D341Med (cell line): ENCODE measurements at regions not wholly inside any gene's neighbourhood (a gene's known extent, or its start where the extent isn't known, plus 50 kb on each side); places are given as distances from the start of the nearest gene placed in this dataset.
A peak's percentile ranks its signal among the peaks of the same experiment; 100 is the strongest.
"Not testable (repeated sequence)": the region's sequence is repeated elsewhere in the genome, so short reads cannot be mapped to it uniquely, and the experiment has no call there.

Source experiments
- DNase-seq: peaks from one replicate; pipeline ENCODE4 v3.0.0; 2012; ENCODE audit warnings: low spot score

DNA sequence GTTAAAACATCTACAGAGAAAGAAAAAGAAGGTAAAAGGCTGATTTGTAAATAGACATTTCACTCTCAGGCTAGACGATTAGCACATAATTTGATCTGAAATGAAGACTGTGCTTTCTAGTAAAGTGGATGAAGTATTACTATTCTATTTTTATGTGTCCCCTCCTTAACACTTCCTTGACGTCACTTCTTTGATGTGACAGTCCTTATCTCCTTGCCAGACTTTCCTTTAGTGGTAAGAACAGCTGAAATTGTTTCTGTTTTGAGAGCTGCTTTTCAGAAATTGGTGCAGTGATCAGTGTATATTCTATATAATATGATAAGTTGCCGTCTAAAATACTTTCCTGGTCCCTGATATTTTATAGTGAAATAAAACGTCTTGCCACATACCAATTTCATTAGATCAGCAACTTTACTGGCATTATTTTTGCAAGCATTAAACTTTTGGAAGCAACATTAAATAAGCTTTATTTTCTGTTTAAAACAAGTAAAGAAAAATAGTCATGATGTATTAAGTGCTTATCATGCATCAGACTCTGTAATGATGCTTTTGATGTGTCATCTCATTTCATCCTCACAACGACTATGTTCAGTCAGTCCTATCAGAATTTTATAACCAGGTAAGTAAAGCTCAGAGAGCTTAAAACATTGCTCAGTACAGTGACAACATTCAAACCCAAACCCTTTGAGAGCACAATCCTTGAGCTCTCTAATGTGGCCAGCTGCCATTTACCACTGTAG lies 210.3 kb upstream of the PCDH9 start:
- DNase-seq, result no peak

DNA sequence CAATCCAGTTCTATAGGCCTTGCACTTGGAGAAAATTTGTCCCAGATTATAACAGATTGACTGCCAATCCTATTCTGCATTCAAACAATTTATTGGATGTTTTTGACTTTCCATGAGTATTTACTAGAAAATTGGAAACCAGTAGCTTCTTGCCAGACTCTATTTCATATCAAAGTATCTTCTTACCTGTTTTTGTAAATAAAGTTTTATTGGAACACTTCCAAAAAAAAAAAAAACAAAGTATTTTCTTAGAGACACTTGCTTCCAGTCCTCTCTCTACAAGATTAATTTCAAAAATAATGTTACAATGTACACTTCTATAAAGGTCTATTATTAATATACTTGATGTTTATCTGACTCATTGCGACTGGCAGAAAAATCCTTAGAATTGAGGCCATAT lies 209.2 kb upstream of the PCDH9 start:
- DNase-seq, result no peak

DNA sequence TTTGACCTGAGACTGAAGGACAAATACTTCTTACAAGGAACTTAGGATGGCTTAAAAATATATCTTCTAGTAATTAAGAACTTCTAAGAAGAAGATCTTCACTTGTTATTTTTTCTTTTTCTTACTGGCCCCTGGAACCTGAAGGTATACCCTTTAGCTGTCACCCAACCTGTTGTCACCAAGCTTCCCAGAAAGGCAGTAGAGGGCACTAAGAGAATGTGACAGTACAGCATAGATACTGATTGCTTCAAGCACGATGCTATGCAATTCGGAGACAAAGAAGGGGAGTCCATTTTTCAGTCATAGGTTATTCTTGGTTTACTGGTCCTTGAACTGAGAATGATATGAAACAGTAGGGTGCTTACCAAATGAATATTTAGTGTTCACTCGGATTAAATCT lies 208.3 kb upstream of the PCDH9 start:
- DNase-seq, result peak; percentile 21

DNA sequence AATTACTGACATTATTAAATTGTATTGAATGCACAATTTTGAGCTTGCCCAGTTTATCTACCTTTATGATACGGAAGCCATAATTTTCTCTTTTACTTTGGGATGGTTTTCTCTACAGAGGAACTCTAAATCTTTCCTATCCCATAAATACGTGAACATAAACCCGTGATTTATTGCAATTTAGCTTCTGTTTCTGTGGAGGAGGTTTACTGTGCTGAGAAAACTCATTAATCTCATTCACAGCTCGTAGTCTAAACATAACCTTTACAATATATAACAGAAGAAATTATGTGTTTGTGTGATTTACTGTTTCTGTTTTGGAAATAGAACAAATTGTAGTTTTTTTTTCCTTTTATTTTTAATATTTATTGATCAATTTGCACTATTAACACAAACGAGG lies 207.1 kb upstream of the PCDH9 start:
- no peak for DNase-seq

DNA sequence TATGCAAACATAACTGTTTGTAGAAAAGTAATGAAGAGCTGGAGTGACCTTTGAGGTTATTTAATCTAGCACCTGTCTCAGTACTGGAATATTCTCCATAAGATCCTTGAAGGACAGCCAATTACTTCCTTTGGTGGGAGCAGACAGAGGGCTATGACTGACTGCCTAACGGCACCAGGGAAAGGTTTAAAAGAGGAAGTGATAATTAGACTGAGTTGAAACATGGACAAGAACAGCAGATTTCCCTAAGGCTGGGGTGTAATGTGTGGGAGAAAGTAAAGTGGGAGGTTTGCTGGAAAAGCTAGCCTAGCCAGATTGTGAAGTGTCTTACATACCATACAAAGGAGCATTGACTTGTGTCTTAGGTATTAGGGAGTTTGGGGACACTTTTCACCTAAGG lies 191.3 kb upstream of the PCDH9 start:
- no peak for DNase-seq

DNA sequence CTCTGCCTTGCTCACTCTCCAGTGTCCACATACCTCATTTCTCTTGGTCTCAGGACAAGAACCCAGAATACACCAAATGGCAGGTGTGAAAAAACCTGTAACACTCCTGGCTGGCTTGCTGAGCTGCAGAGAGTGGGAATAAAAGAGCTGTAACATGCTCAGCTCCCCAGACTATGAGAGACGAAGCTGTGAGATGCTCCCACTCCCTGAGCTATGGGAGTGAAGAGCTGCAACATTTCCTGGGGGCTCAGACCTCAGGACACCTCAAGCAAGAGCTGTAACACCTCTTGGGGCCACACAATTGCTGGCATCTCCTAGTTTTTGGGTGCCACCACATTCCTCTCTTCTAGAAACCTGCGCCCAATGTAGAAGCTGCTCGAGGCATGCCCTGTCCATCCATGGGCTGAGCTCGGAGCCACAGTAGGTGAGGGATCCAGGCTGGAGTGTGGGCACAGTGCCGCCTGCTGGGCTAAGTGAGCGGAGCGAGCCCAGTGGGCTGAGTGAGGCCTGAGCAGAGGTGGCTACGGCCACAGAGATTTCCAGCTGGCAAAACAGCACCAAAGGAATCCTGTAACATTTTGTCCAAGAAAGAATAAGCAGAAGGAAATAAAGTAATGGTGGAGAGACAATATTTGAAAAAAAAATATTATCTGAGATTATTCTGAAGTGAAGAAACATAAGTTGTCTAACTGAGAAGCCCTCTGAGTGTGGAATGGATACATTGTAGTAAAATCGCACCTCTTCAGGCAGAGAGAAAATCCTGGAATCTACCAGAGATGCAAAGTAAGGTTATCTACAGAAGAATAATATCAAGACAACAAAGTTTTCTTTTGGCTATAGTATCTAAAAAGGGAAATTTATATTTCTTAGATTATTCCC lies 186.2 kb upstream of the PCDH9 start:
- DNase-seq, result peak; percentile 82

DNA sequence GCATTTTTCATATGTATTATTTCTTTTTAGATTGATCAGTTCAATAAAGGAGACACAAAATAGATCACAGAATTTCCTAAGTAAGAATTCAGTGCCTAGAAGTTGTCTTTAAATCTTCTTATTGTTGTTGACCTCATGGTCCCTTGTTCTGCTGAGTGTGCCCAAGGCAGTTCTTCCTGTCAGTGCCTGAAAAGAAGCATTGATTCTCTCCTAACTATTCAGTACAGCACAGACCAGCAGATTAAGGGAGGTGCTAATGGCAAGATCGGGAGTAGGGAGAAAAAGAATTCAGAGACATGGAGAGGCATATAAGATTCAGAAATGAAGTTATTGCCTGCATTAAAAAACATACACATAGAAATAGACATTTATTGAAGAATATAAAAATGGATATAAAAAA lies 180.5 kb upstream of the PCDH9 start:
- DNase-seq, result no peak

DNA sequence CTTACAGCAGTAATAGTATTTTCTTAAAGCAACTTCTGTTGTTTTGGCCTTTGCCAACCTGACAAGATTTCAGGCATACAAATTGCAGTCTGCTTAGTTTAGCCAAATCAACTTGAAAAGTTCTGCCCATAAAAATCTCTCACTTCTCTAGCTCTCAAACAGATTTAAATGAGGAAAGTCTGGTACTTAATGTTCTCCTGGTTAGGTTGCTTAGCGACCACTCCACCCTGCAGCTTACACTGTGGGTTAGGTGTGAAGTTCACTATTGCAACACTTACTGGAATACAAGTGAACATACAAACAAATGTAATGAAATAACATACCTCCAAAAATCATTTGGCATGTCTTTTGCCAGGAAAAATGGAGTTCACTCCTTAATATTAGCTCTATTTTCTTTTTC lies 178.7 kb upstream of the PCDH9 start:
- DNase-seq, result no peak

DNA sequence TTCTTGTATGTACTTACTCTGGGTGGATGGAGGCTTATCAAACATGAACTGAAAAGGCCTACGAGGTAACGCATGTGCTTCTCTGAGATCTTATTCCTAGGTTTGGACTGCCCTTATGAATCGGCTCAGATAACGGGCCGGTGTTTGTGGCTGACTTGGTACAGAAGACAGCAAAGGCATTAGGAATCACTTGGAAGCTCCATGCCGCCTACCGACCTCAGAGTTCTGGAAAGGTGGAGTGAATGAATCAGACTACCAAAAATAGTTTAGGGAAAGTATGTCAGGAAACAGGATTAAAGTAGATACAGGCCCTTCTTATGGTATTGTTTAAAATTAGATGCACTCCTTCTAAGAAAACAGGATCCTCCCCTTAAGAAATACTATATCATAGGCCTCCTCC lies 172.4 kb upstream of the PCDH9 start:
- no peak for DNase-seq

DNA sequence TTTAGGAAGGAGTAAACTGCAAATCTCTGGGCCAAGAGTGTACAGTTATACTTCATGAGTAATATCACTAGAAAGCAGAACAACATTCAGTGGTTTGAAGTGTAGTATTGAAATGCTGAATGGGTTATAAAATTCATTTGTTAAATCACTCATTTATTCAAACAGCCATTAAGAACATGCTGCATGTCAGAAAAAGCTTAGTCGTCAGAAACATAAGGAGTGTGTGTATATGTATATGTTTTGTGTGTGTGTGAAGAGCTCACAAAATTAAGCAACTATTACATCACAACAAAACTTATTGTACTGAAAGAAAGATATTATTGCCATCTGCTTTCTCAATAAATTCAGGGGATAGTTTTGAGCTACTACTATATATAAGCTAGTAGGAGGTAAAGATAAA lies 165.4 kb upstream of the PCDH9 start:
- DNase-seq, result no peak

DNA sequence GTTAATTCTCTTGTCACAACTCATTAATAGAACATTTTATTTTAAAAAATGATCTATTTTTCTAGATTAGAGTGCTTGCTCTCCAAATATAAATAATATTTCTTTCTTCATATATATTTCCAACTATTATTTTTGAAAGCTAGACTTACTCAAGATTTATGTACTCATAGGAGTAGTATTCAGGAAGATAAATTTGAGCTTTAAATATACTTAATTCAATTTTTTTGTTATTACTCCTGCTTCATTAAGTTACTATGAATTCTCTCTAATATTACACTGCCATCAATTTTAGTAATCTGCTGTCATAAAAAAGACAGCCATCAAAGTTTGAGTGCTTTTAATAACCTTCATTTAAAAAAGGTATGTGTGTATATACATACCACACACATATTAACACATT lies 161.9 kb upstream of the PCDH9 start:
- DNase-seq, result no peak

DNA sequence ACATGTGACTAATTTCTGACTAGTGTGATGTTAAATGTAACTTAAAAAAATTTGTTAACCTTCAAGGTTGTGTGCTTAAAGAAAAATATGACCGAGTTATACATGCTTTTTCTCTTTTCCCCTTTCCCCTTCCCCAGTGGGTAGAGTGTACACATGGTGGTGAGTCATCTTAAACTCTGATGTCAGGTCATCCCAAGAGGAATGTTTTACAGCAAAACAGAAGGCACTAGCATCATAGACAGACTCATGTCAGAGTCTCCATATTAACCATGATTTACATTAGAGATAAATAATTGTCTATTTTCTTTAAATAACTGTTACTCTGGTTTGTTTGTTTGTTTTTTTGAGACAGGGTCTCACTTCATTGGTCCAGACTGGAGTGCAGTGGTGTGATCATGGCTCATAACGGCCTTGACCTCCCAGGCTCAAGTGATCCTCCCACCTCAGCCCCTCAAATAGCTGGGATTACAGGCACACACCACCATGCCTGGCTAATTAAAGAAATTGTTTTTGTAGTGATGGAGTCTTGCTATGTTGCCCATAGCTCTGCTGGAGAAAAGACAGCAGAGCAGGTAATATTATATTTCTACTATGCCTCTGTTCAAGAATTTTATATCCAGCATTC lies 160.4 kb upstream of the PCDH9 start:
- no peak for DNase-seq

DNA sequence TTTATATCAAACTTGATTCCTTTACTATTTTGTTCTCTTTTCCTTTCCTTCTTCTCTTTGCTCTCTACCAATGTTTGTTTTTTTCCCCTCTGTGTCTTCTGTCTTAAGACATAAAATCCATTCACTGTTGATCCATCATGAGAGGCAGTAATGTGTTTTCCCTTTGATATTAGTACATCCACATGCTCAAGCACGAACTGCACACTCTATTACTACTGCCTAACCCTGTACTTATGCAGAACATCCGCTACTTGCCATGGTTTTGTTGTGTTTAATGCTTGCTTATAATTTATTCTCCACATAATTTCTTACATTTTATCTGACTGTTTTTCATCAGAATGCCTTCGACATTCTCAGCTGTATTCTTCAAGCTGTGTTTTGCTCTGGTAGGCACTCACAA lies 159.0 kb upstream of the PCDH9 start:
- no peak for DNase-seq

DNA sequence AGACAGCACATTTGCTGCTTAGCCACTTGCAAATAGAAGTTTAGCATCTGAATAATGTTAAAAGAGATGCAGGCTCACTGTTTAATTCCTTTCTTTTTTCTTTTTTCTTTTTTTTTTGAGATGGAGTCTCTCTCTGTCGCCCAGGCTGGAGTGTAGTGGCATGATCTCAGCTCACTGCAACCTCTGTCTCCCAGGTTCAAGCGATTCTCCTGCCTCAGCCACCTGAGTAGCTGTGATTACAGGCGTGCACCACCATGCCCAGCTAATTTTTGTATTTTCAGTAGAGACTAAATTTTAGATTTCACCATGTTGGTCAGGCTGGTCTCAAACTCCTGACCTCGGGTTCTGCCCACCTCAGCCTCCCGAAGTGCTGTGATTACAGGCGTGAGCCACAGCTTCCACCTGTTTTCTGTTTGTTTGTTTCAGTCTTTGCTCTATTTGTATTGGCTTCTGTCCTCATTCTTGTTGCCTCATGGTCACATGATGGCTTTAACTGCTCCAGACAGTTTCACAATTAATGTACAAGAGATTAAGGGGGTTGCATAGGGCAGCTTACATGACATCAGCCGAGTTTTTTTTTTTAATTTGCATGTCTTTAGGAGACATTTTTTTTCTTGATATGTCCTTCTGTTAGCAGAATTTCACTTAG lies 153.1 kb upstream of the PCDH9 start:
- DNase-seq, result not testable (repeated sequence)

DNA sequence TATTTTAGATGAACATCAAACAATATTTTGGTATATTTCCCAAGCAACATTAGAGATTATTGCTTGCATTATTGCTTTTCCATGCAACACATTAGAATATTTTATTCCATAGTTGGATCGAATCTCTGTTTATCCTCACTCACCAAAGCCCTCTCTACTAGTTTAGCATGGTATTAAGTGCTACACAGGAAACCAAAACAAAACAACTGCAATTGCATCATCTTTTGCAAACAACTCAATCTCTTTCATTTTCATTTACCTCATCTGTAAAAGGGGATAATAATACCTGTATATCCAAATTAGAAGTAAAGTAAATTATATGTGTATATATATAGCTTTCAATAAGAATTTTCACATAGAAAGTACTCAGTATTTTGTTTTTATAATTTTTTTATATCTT lies 147.8 kb upstream of the PCDH9 start:
- no peak for DNase-seq

DNA sequence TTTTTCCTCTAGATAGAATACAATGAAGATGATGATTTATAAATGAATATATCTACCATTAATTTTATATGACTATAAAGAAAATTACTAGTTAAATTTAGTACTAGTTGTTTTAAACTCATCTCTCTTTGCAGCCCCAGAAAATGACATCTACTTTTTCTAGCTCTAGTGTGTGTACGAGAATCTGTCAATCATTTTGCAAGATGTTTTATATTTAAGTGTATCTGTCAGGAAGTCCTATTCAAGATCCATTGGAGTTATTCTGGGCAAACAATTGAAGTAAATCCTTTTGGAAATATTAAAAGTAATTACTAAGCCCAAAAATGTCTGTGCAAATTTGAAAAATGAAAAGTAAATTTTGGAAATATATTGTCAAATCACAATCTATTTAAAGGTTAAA lies 144.3 kb upstream of the PCDH9 start:
- no peak for DNase-seq

DNA sequence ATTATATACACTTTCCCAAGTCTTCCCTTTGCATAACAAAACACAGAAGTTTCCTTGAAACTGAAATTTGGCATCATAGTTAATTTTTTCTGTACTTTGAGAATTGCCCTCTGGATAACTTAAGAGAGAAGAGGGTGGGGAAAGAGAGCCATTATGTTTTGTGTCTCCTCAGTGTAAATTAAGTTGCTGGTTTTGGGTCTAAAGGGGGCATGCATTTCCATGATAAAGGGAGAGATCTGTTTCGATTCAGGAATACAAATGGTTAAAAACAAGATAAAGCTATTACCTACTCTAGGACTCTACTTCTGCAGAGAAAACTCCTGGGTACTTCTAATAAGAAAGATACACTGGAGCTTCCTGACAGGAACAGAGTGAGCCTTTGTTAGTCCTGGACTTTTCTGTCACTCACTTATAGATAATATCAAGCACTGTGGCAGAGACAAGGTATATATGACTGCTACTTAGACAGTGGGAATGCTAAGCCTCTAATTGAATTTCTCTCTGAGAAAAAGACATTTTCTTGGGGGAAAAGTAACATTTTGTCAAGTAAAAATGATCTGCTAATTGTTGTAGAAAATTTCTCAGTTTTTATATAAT lies 142.8 kb upstream of the PCDH9 start:
- no peak for DNase-seq

DNA sequence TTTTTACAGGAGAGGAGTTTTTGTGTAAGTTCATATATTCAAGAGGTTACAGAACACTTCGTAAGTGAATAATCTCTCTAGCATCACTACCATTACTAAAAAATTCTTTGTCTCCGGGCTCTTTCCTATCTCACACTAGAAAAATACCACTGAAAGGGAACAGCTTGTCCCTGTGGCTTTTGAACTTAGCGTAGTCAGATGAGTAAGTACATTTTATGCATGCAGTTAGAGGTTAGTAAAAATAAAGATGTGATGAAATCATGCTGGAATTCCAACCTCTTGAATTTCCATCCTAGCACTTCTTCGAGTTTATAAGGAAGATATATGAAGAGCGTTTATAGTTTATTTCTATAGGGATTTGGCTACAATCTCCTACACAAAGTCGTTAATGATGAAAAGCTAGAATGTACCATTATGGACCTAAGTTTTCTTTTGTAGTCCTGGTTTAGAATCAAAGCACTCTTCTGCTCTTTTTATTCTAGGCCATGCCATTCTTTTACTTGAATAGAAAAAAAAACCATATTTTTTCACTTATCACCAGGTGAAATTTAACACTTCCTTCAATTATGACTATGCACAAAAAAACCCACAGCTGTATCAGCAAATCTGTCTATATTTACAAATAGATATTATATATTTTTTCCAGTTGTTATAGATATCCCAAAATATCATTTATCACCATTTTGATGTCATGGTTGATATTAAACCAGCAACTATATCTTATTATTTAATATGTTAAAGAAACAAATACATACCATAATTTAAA lies 139.9 kb upstream of the PCDH9 start:
- no peak for DNase-seq

DNA sequence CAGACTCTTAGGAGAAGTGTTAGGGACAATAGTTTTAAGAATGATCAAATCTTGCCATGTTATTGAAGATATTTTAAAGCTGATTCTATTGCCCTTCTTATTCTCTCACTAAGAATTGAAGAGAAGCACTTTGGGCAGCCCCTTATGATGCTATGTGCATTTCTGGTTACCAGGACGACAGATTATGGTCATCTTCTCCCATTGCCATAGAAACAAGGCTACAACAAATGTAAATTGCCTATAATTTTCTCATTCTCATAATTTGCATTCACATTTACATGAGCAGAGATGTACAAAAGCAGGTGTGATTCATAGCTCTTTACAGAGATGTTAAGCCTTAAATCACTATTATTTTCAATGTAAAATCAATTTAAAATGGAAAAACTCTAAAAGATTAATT lies 137.3 kb upstream of the PCDH9 start:
- DNase-seq, result no peak

DNA sequence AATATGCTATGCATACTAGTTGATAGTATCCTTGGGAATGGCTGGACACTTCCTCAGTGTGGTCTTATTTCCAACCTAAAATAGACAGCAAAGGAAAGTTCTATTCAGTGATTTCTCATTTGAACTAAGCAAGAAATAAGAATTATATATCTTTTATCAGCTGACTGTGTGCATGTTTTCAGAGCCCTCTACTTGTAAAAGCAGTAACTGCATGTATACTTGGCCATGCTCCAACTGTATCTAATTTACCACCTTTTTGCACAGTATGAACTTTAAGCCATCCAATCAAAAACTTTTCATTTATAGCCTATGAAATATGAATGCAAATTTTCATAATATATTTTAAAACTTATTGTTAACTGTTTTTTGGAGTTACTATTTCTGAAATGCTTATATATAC lies 136.4 kb upstream of the PCDH9 start:
- DNase-seq, result no peak

DNA sequence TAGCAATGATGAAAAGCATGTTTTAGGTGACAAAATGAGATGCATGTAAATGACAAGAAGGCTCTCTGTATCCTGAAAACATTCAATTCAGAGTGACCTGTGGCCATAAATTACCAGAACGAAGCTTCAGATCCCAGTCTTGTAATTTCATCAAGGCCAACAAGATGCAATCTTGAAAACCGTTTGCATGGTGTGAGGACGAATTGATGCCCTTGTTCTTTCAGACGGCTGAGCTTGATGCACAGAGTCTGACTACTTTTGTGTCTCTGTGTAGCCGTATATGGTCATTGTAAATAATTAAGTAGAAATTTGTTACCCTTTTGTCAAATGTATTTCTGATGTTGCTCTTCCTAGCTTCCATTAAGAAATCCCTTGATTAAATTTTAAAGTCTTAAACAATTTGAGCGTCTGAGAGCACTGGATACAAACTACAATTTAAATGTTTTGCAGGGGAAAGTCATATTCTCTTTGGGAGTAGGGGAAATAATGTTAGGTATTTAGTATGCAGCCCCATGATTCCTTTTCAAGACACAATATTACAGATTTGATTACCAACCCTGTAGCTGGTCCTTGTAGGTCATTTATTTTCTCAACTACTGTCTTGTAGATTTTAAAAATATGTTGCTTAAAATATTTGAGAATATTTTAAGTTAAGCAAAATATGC lies 125.8 kb upstream of the PCDH9 start:
- DNase-seq, result no peak
